Fibroblast of mammary gland (primary cell): ENCODE measurements at regions not wholly inside any gene's neighbourhood (a gene's known extent, or its start where the extent isn't known, plus 50 kb on each side); places are given as distances from the start of the nearest gene placed in this dataset.
"Not testable (repeated sequence)": the region's sequence is repeated elsewhere in the genome, so short reads cannot be mapped to it uniquely, and the experiment has no call there.

Experiments
- DNase-seq: peaks from one replicate; pipeline ENCODE4 v3.0.0-alpha.2; 2010; ENCODE audit warnings: low read depth
- H3K4me3 ChIP-seq: 2 replicates; pipeline ENCODE4 v1.5.1; 2011; ENCODE audit warnings: low read depth, mild to moderate bottlenecking, low read length, moderate library complexity; ENCODE audit not compliant: control insufficient read depth
- TF ChIP-seq, protein P1 (sequence below): conservative IDR thresholded peaks from 2 replicates; pipeline ENCODE4 v1.5.1; 2011; ENCODE audit warnings: low read depth, low read length, inconsistent platforms; ENCODE audit not compliant: control insufficient read depth, insufficient read depth

DNA sequence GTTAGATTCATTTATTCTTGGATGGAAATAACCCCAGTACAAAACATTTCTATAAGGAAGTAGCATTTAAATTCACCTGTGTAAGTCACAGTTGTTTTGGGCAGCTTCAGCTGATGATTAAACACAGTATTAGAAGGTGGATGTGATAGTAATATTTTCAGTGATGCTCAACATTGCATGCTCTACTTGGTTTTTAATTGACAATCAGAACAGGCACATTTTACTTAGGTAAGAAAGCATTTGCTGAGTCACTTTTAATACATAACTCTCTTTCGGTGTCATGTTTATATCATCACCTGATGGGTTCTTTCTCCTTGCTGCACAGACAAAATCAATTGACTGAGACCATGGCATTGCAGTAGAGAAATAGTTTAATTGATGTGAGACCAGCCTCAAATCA is 80.7 kb downstream of the CMAS start:
- TF ChIP-seq, protein P1, sequence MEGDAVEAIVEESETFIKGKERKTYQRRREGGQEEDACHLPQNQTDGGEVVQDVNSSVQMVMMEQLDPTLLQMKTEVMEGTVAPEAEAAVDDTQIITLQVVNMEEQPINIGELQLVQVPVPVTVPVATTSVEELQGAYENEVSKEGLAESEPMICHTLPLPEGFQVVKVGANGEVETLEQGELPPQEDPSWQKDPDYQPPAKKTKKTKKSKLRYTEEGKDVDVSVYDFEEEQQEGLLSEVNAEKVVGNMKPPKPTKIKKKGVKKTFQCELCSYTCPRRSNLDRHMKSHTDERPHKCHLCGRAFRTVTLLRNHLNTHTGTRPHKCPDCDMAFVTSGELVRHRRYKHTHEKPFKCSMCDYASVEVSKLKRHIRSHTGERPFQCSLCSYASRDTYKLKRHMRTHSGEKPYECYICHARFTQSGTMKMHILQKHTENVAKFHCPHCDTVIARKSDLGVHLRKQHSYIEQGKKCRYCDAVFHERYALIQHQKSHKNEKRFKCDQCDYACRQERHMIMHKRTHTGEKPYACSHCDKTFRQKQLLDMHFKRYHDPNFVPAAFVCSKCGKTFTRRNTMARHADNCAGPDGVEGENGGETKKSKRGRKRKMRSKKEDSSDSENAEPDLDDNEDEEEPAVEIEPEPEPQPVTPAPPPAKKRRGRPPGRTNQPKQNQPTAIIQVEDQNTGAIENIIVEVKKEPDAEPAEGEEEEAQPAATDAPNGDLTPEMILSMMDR, result no peak
- no peak for DNase-seq
- no peak overlapping the region for H3K4me3 ChIP-seq

DNA sequence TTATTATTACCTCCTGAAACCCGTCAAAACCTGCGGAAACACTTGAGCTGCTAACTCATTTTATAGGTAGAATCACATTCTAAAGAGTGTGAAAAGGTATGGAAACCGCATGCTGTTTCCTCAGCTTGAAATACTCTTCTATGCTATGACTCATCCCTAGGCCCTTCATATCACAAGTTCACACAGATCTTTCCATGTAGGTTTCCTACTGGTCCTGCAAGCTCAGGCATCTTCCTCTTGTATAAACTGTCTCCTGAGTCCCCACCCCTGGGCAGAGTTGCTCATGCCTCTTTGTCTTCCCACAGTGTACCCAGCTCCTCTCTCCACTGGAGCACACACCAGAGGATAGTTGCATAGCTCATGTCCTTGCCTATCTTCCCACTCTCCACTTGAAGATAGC is 84.7 kb downstream of the CMAS start:
- TF ChIP-seq, protein P1, result no peak
- no peak for DNase-seq
- H3K4me3 ChIP-seq, result no peak overlapping the region

DNA sequence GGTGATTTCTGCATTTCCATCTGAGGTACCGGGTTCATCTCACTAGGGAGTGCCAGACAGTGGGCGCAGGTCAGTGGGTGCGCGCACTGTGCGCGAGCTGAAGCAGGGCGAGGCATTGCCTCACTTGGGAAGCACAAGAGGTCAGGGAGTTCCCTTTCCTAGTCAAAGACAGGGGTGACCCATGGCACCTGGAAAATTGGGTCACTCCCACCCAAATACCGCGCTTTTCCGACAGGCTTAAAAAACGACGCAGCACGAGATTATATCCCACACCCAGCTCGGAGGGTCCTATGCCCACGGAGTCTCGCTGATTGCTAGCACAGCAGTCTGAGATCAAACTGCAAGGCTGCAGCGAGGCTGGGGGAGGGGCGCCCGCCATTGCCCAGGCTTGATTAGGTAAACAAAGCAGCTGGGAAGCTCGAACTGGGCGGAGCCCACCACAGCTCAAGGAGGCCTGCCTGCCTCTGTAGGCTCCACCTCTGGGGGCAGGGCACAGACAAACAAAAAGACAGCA is 90.6 kb downstream of the CMAS start:
- not testable (repeated sequence) for DNase-seq, H3K4me3 ChIP-seq
